Pancreas (tissue), 10 donors: ENCODE measurements at regions not wholly inside any gene's neighbourhood (a gene's known extent, or its start where the extent isn't known, plus 50 kb on each side); places are given as distances from the start of the nearest gene placed in this dataset.
A peak's percentile ranks its signal among the peaks of the same experiment; 100 is the strongest.

ENCODE experiments used
- ATAC-seq, 4 donors: fragments of 200-7000 bp; cut with Tn5 transposase; one replicate each; pipeline versions ENCODE4 v1.8.0 to v1.9.1; 2020; ENCODE audit warnings: mild to moderate bottlenecking in 4 of 4, moderate library complexity in 4 of 4
- DNase-seq, 6 donors: peaks; one replicate each; pipeline ENCODE4 v3.0.0-alpha.2; 2020
- FAIRE-seq: peaks from 2 replicates; lab custom pipeline; 2012; peaks lifted over from hg19 to GRCh38; lab: Jason Lieb, UNC
- H3K27ac ChIP-seq, 4 donors: fragments of 200-600 bp; sonication (generic); 1 replicate in 3 of 4; 2 replicates in 1 of 4; pipeline versions ENCODE4 v1.5.0 to v1.8.0; 2020
- H3K27me3 ChIP-seq, 4 donors: fragments of 200-600 bp; one replicate each; pipeline ENCODE4 v1.8.0; 2021
- H3K36me3 ChIP-seq, 3 donors: fragments of 200-600 bp; sonication (generic) in 1 of 3; one replicate each; pipeline versions ENCODE4 v1.5.0 to v1.8.0; 2020 to 2021
- H3K4me1 ChIP-seq, 3 donors: fragments of 200-600 bp; one replicate each; pipeline ENCODE4 v1.8.0; 2021
- H3K4me3 ChIP-seq, 4 donors: fragments of 200-600 bp; sonication (generic) in 2 of 4; one replicate each; pipeline versions ENCODE4 v1.5.0 to v1.8.0; 2020 to 2021
- H3K9me3 ChIP-seq, 4 donors: fragments of 200-600 bp; one replicate each; pipeline ENCODE4 v1.8.0; 2021
- WGBS, 2 donors: extraction: QIAGEN DNeasy Blood & Tissue Kit; methylation state at CpG; one replicate each; pipeline ENCODE4 v1.1.7; 2013; 5-methylcytosine and 5-hydroxymethylcytosine counted together
- intact Hi-C, 3 donors: fragments of 100-400 bp; cut with DNase I; formaldehyde crosslinking; loops; one replicate each; pipeline versions ENCODE4 v1.11.1 to v1.14.2; 2022
- TF ChIP-seq, protein P1 (sequence below), 4 donors: fragments of 200-600 bp; sonication (generic) in 3 of 4; IDR thresholded peaks; one replicate each; pipeline versions ENCODE4 v1.5.0 to v1.8.0; 2021; ENCODE audit warnings: antibody characterized with exemption in 4 of 4
- donor health status: healthy with polysubstance abuse.
- donor health status: DM: no; HTN: no; CAD: no; lungs with moderate emphysema.
- donor health status: DM: no; HTN: no; CAD: no.
- donor health status: control.
- donor health status: control.
- donor health status: Bipolar disorder and iron deficiency.
- donor health status: DM: yes; HTN: yes; CAD: no.
- donor health status: DM: no; HTN: no; CAD: no.
- donor health status: DM: no; HTN: no; CAD: no.
- donor health status: DM: yes; HTN: yes; CAD: no.

- H3K9me3 ChIP-seq: no peaks in the 10 kb centered on the region
- no peaks in the 10 kb centered on the region for H3K36me3 ChIP-seq
- H3K4me1 ChIP-seq: no peaks in the 10 kb centered on the region
- TF ChIP-seq, protein P1, sequence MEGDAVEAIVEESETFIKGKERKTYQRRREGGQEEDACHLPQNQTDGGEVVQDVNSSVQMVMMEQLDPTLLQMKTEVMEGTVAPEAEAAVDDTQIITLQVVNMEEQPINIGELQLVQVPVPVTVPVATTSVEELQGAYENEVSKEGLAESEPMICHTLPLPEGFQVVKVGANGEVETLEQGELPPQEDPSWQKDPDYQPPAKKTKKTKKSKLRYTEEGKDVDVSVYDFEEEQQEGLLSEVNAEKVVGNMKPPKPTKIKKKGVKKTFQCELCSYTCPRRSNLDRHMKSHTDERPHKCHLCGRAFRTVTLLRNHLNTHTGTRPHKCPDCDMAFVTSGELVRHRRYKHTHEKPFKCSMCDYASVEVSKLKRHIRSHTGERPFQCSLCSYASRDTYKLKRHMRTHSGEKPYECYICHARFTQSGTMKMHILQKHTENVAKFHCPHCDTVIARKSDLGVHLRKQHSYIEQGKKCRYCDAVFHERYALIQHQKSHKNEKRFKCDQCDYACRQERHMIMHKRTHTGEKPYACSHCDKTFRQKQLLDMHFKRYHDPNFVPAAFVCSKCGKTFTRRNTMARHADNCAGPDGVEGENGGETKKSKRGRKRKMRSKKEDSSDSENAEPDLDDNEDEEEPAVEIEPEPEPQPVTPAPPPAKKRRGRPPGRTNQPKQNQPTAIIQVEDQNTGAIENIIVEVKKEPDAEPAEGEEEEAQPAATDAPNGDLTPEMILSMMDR (IDR thresholded peaks at IDR 0.05): no peak
- no peak overlapping the region for H3K27ac ChIP-seq
- ATAC-seq (no peak), FAIRE-seq (no peak), DNase-seq (no peak)
- WGBS, 2 donors: 27% methylated on average over 12 of the region's 12 CpGs
- intact Hi-C loops: no loop called here
- no peaks in the 10 kb centered on the region for H3K27me3 ChIP-seq
- peak overlapping the region in 2 of 4 donors; percentile 15 to 20 for H3K4me3 ChIP-seq
Measured at GRCh38 chr7:54888734-54889082, 129.7 kb upstream of the SEC61G start.

GRCh38 chr7:54897891-54898290 lies 120.9 kb upstream of the EGFR start:
- no peak overlapping the region for H3K27ac ChIP-seq
- H3K27me3 ChIP-seq: no peaks in the 10 kb centered on the region
- TF ChIP-seq, protein P1 (IDR thresholded peaks at IDR 0.05): no peak
- no peaks in the 10 kb centered on the region for H3K36me3 ChIP-seq
- no peak for DNase-seq
- 38 to 45% methylated on average over 2 of the region's 2 CpGs for WGBS, 2 donors
- FAIRE-seq: no peak
- H3K4me3 ChIP-seq: no peak overlapping the region
- H3K4me1 ChIP-seq: no peaks in the 10 kb centered on the region
- H3K9me3 ChIP-seq: no peaks in the 10 kb centered on the region
- ATAC-seq: no peak
- intact Hi-C loops: no loop called here

- TF ChIP-seq, protein P1 (IDR thresholded peaks at IDR 0.05): no peak
- ATAC-seq: peak in 1 of 4 donors; percentile 32
- H3K27me3 ChIP-seq: no peaks in the 10 kb centered on the region
- H3K4me1 ChIP-seq: no peaks in the 10 kb centered on the region
- no peaks in the 10 kb centered on the region for H3K9me3 ChIP-seq
- no peak overlapping the region for H3K4me3 ChIP-seq
- no peak for FAIRE-seq
- 59 to 64% methylated on average over 9 of the region's 9 CpGs for WGBS, 2 donors
- no peak for DNase-seq
- intact Hi-C loops: no loop called here
- H3K36me3 ChIP-seq: no peaks in the 10 kb centered on the region
- H3K27ac ChIP-seq: no peak overlapping the region
Measured at GRCh38 chr7:54898659-54899340, 120.0 kb upstream of the EGFR start.

- 91 to 96% methylated on average over 5 of the region's 5 CpGs for WGBS, 2 donors
- Histone ChIP-seq H3K9me3 (no peaks in the 10 kb centered on the region), H3K4me1 (no peaks in the 10 kb centered on the region), H3K27ac (no peak overlapping the region), H3K36me3 (no peaks in the 10 kb centered on the region), H3K4me3 (no peak overlapping the region), H3K27me3 (no peaks in the 10 kb centered on the region)
- FAIRE-seq (no peak), ATAC-seq (no peak), DNase-seq (no peak)
- intact Hi-C loops: no loop called here
- TF ChIP-seq, protein P1 (IDR thresholded peaks at IDR 0.05): no peak
Measured at GRCh38 chr7:54901840-54902239, 117.0 kb upstream of the EGFR start.

DNA sequence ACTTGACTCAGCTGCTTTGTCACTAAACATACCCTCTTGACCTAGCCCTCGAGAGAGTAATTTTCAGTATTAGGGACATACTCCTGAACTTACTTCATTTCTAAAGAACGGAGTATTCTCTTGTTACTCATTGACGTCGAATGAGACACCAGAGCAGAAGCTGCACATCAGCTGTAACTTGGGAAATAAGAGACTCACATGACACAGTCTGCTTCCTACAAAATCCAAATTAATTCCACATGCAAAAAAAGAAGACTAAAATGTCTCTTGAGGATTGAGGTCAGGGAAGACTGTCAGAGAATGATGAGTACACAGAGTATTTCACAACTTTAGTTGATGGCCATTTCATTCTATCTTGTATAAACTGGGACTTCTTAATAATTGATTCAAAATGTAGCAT lies 114.7 kb upstream of the EGFR start:
- TF ChIP-seq, protein P1 (IDR thresholded peaks at IDR 0.05): no peak
- Histone ChIP-seq H3K4me3 (no peak overlapping the region), H3K27ac (no peak overlapping the region), H3K4me1 (no peaks in the 10 kb centered on the region), H3K9me3 (no peaks in the 10 kb centered on the region), H3K27me3 (no peaks in the 10 kb centered on the region), H3K36me3 (no peaks in the 10 kb centered on the region)
- WGBS, 2 donors: 73 to 76% methylated on average over 4 of the region's 4 CpGs
- intact Hi-C loops: no loop called here
- FAIRE-seq: no peak
- no peak for DNase-seq
- ATAC-seq: peak in 3 of 4 donors; percentile 39 to 56 (median 55)
